K562 (cell line): ENCODE measurements at regions not wholly inside any gene's neighbourhood (a gene's known extent, or its start where the extent isn't known, plus 50 kb on each side); places are given as distances from the start of the nearest gene placed in this dataset.

Experiments
- ATAC-seq: fragments of 200-7000 bp; cut with Tn5 transposase; 3 replicates; pipeline ENCODE4 v1.9.1; 2020; ENCODE audit warnings: moderate library complexity
- BruUV-seq: library from RNA; stranded (reverse); fragments of 400-500 nt; replicated peaks from 2 replicates; lab custom pipeline; 2021; lab: Mats Ljungman, UMichigan
- CTCF ChIA-PET: fragments of 300-600 bp; formaldehyde crosslinking; extraction: SDS; loops from one replicate; lab custom pipeline; 2021; ENCODE audit warnings: low intra/inter-chr PET ratio; lab: Yijun Ruan, JAX
- POLR2A ChIA-PET: fragments of 300-600, 350-650 bp; sonication (Branson Sonifier 250); formaldehyde crosslinking; extraction: SDS; loops from one replicate; lab custom pipeline; 2021; ENCODE audit warnings: antibody characterized with exemption, inconsistent platforms; lab: Yijun Ruan, JAX
- DNase-seq, 4 experiments: peaks; one replicate each; pipeline versions ENCODE4 v3.0.0 to v3.0.0-alpha.2; 2011 to 2018; ENCODE audit warnings: low spot score in 3 of 4, mixed read lengths in 3 of 4; ENCODE audit errors: extremely low read depth in 1 of 4
- FAIRE-seq: peaks from 2 replicates; lab custom pipeline; 2011; peaks lifted over from hg19 to GRCh38; lab: Jason Lieb, UNC
- H2AFZ ChIP-seq: 2 replicates; pipeline ENCODE4 v1.6.0; 2011; ENCODE audit warnings: low read depth, low read length, control low read depth, inconsistent platforms
- H3K27ac ChIP-seq: fragments of 200-600 bp; 3 replicates; pipeline ENCODE4 v1.8.0; 2011; ENCODE audit warnings: low read depth, mild to moderate bottlenecking, control low read depth, inconsistent platforms, low read length, moderate library complexity, mixed read lengths; ENCODE audit errors: extremely low read depth
- H3K27me3 ChIP-seq, 2 experiments: fragments of 300-600 bp in 1 of 2; 2 replicates in 1 of 2; 3 replicates in 1 of 2; pipeline versions ENCODE4 v1.6.0 to v1.8.0; 2011; ENCODE audit warnings: inconsistent platforms in 2 of 2, low read length in 2 of 2, mild to moderate bottlenecking in 1 of 2, mixed read lengths in 1 of 2, moderate library complexity in 1 of 2; ENCODE audit not compliant: control insufficient read depth in 2 of 2, insufficient read depth in 2 of 2
- H3K36me3 ChIP-seq: fragments of 300-600 bp; 3 replicates; pipeline ENCODE4 v1.8.0; 2011; ENCODE audit warnings: mild to moderate bottlenecking, low read length, inconsistent platforms; ENCODE audit not compliant: control insufficient read depth, insufficient read depth
- H3K4me1 ChIP-seq, 2 experiments: fragments of 200-600 bp in 1 of 2; replicated peaks in 1 of 2; 2 replicates in 1 of 2; 3 replicates in 1 of 2; pipeline versions ENCODE4 v1.5.1 to v1.8.0; 2011; ENCODE audit warnings: inconsistent platforms in 2 of 2, low read length in 2 of 2, mild to moderate bottlenecking in 1 of 2, mixed read lengths in 1 of 2, moderate library complexity in 1 of 2; ENCODE audit not compliant: control insufficient read depth in 2 of 2, insufficient read depth in 2 of 2
- H3K4me2 ChIP-seq: 2 replicates; pipeline ENCODE4 v1.6.1; 2011; ENCODE audit warnings: low read length, control low read depth, inconsistent platforms, mixed read lengths; ENCODE audit not compliant: insufficient read depth
- H3K4me3 ChIP-seq: fragments of 200-600 bp; sonication (generic), shearing (Covaris generic); 2 replicates; pipeline ENCODE4 v1.5.1; 2016; ENCODE audit warnings: control low read depth, inconsistent platforms
- H3K79me2 ChIP-seq: fragments of 200-600 bp; 3 replicates; pipeline ENCODE4 v1.8.0; 2011; ENCODE audit warnings: low read length, inconsistent platforms; ENCODE audit not compliant: control insufficient read depth, insufficient read depth
- H3K9ac ChIP-seq, 2 experiments: 2 replicates each; pipeline versions ENCODE4 v1.6.0 to v1.6.1; 2011; ENCODE audit warnings: low read depth in 2 of 2, low read length in 2 of 2, control low read depth in 1 of 2, inconsistent platforms in 1 of 2, mild to moderate bottlenecking in 1 of 2, mixed read lengths in 1 of 2; ENCODE audit not compliant: insufficient read depth in 1 of 2
- H3K9me1 ChIP-seq: one replicate; pipeline ENCODE4 v1.6.0; 2011; ENCODE audit warnings: inconsistent platforms, mild to moderate bottlenecking, low read length, moderate library complexity; ENCODE audit not compliant: control insufficient read depth, insufficient read depth
- H3K9me3 ChIP-seq: replicated peaks from 2 replicates; pipeline ENCODE4 v1.5.1; 2011; ENCODE audit warnings: low read depth, low read length, inconsistent platforms; ENCODE audit not compliant: control insufficient read depth, insufficient read depth
- H4K20me1 ChIP-seq: replicated peaks from 2 replicates; pipeline ENCODE4 v1.6.1; 2011; ENCODE audit warnings: low read length, inconsistent platforms, mixed read lengths; ENCODE audit not compliant: control insufficient read depth, insufficient read depth
- CBFA2T2 ChIP-seq: fragments of 450-650 bp; conservative IDR thresholded peaks from 2 replicates; pipeline ENCODE4 v1.6.1; 2017; ENCODE audit warnings: mild to moderate bottlenecking
- COPS2 ChIP-seq: fragments of 450-650 bp; conservative IDR thresholded peaks from 2 replicates; pipeline ENCODE4 v1.6.1; 2016; ENCODE audit warnings: mild to moderate bottlenecking, moderate library complexity
- E2F8 ChIP-seq: fragments of 450-650 bp; IDR thresholded peaks from 2 replicates; pipeline ENCODE4 v1.7.1; 2018; ENCODE audit warnings: mild to moderate bottlenecking, low read depth; ENCODE audit not compliant: partially characterized antibody
- GATAD2A ChIP-seq: fragments of 450-650 bp; IDR thresholded peaks from 2 replicates; pipeline ENCODE4 v1.6.1; 2017
- IRF9 ChIP-seq: fragments of 450-650 bp; IDR thresholded peaks from 2 replicates; pipeline ENCODE4 v1.6.1; 2016; ENCODE audit warnings: missing biosample characterization, missing genetic modification characterization
- MECOM ChIP-seq: fragments of 250-450 bp; sonication (Bioruptor Pico); IDR thresholded peaks from 2 replicates; pipeline ENCODE4 v1.8.0; 2022; ENCODE audit warnings: inconsistent platforms
- NEUROD1 ChIP-seq: fragments of 150-350 bp; IDR thresholded peaks from 2 replicates; pipeline ENCODE4 v1.6.1; 2014; ENCODE audit warnings: borderline replicate concordance, low read length, low read depth; ENCODE audit not compliant: partially characterized antibody
- RBBP5 ChIP-seq: fragments of 200-600 bp; sonication (generic); IDR thresholded peaks from 2 replicates; pipeline ENCODE4 v1.6.1; 2012; ENCODE audit warnings: borderline replicate concordance, mild to moderate bottlenecking, low read length, control low read depth, inconsistent platforms; ENCODE audit not compliant: insufficient read depth, poor library complexity, severe bottlenecking
- SMAD2 ChIP-seq: fragments of 150-350 bp; IDR thresholded peaks from 2 replicates; pipeline ENCODE4 v1.6.1; 2014; ENCODE audit warnings: low read depth, mild to moderate bottlenecking, low read length
- SNAPC5 ChIP-seq: fragments of 250-450 bp; sonication (Bioruptor Pico); IDR thresholded peaks from 2 replicates; pipeline ENCODE4 v1.8.0; 2021; ENCODE audit warnings: moderate library complexity, mild to moderate bottlenecking, inconsistent platforms
- THRA ChIP-seq: fragments of 450-650 bp; IDR thresholded peaks from 2 replicates; pipeline ENCODE4 v1.6.1; 2017; ENCODE audit warnings: mild to moderate bottlenecking, moderate library complexity
- ZNF143 ChIP-seq: sonication (generic); formaldehyde crosslinking; IDR thresholded peaks from 2 replicates; pipeline ENCODE4 v1.9.0; 2022; ENCODE audit warnings: mild to moderate bottlenecking, missing genetic modification reagents
- ZNF445 ChIP-seq: fragments of 250-450 bp; sonication (Bioruptor Pico); IDR thresholded peaks from 2 replicates; pipeline ENCODE4 v1.4.0; 2020; ENCODE audit warnings: low read depth, mild to moderate bottlenecking, moderate library complexity
- ZNF551 ChIP-seq: fragments of 250-450 bp; sonication (Bioruptor Pico); IDR thresholded peaks from 2 replicates; pipeline ENCODE4 v1.5.0; 2021; ENCODE audit warnings: mild to moderate bottlenecking, moderate library complexity
- ZNF586 ChIP-seq: fragments of 450-650 bp; formaldehyde crosslinking; conservative IDR thresholded peaks from 2 replicates; pipeline ENCODE4 v1.4.0; 2020; ENCODE audit warnings: mild to moderate bottlenecking, moderate library complexity
- ZNF696 ChIP-seq: fragments of 250-450 bp; sonication (Bioruptor Pico); conservative IDR thresholded peaks from 2 replicates; pipeline ENCODE4 v1.4.0; 2020; ENCODE audit warnings: mild to moderate bottlenecking, moderate library complexity
- ZSCAN29 ChIP-seq: fragments of 450-650 bp; IDR thresholded peaks from 2 replicates; pipeline ENCODE4 v1.6.1; 2017
- WGBS: fragments of 100-300 bp; shearing (Covaris generic); methylation state at CpG from one replicate; pipeline ENCODE4 v1.1.6; 2016; ENCODE audit warnings: low coverage, mixed read lengths; ENCODE audit not compliant: insufficient coverage; ENCODE audit errors: missing lambda C conversion rate; 5-methylcytosine and 5-hydroxymethylcytosine counted together
- in situ Hi-C: fragments of 300-500 bp; cut with MboI; formaldehyde crosslinking; loops from 4 replicates; pipeline ENCODE4 v1.15.0; 2018; ENCODE audit warnings: inconsistent platforms, mixed read lengths
- intact Hi-C: fragments of 100-400 bp; cut with micrococcal nuclease; formaldehyde crosslinking; loops from 2 replicates; pipeline ENCODE4 v1.14.2; 2022

- TF ChIP-seq SMAD2 (no peak), ZNF445 (no peak)
These were observed 66.0 kb upstream of the LARGE1 start (continued) for GRCh38 chr22:33986167-33986771.

- BruUV-seq = no TSS peak
- Histone ChIP-seq H2AFZ (no peak overlapping the region), H3K9me1 (no peaks in the 10 kb centered on the region), H3K27me3 (no peaks in the 10 kb centered on the region), H3K4me1 (no peaks in the 10 kb centered on the region), H3K27ac (no peak overlapping the region), H3K9me3 (no peaks in the 10 kb centered on the region), H3K79me2 (no peaks in the 10 kb centered on the region), H4K20me1 (no peaks in the 10 kb centered on the region), H3K4me3 (no peak overlapping the region), H3K9ac (no peak overlapping the region), H3K4me2 (no peak overlapping the region), H3K36me3 (no peaks in the 10 kb centered on the region)
- intact Hi-C loops = no loop called here
- no peak for DNase-seq
- in situ Hi-C loops = no loop called here
- POLR2A ChIA-PET = no interaction called here
- ATAC-seq = no peak
- 0% methylated on average over 4 of the region's 5 CpGs for WGBS
- CTCF ChIA-PET = no interaction called here
- FAIRE-seq = no peak
- TF ChIP-seq SNAPC5 (no peak), COPS2 (no peak), ZSCAN29 (no peak), IRF9 (tag) (no peak), MECOM (no peak), GATAD2A (no peak), NEUROD1 (no peak), RBBP5 (no peak), CBFA2T2 (no peak), E2F8 (no peak), ZNF143 (CRISPR knock-in tag) (no peak), ZNF586 (CRISPR knock-in tag) (no peak), ZNF551 (CRISPR knock-in tag) (no peak), ZNF445 (no peak), ZNF696 (no peak), THRA (no peak)
These were observed 66.7 kb upstream of the LARGE1 start for GRCh38 chr22:33986954-33987353.
